ENCODE measurements at regions not wholly inside any gene's neighbourhood (a gene's known extent, or its start where the extent isn't known, plus 50 kb on each side); places are given as distances from the start of the nearest gene placed in this dataset.

GRCh38 chr12:126040307-126040706 lies 975.1 kb downstream of the AACS start:
- Histone ChIP-seq H4K5ac (ENCODE audit: insufficient read length, low read depth, low read length) (no peak overlapping the region), H3K27me3 (replicated peaks in 1 of 4; ENCODE audit: control insufficient read depth in 3 of 4, extremely low read depth in 1 of 4, insufficient read depth in 3 of 4, low read length in 3 of 4) (no peaks in the 10 kb centered on the region), H3K23me2 (ENCODE audit: low read depth, low read length) (no peaks in the 10 kb centered on the region), H3K9me3 (ENCODE audit: insufficient read depth in 2 of 2, low read depth in 1 of 2, low read length in 1 of 2) (peaks cover 0 to 3% of the 10 kb centered on the region in 2 experiments; a peak in 1 of 4 replicates), H3K27ac (ENCODE audit: low read depth, low read length) (no peak overlapping the region), H2BK20ac (ENCODE audit: low read length) (no peak overlapping the region), H2BK5ac (ENCODE audit: low read depth, low read length) (no peak overlapping the region), H2BK15ac (ENCODE audit: low read length) (no peak overlapping the region), H2AFZ (ENCODE audit: low read length) (no peak overlapping the region), H3K79me1 (ENCODE audit: low read depth, low read length) (no peaks in the 10 kb centered on the region), H4K8ac (ENCODE audit: extremely low read depth, insufficient read depth, low read length) (no peak overlapping the region; the same call in 1 of the 2 replicates), H3K4ac (replicated peaks; ENCODE audit: insufficient read length, low read depth, low read length) (no peak overlapping the region), H3K23ac (ENCODE audit: insufficient read length) (no peak overlapping the region), H4K91ac (replicated peaks; ENCODE audit: insufficient read length, low read length) (no peak overlapping the region), H2BK120ac (replicated peaks; ENCODE audit: low read depth, low read length) (no peak overlapping the region), H3K4me2 (ENCODE audit: insufficient read depth in 1 of 2, low read depth in 2 of 2, low read length in 2 of 2) (no peak overlapping the region), H3K9ac (replicated peaks in 1 of 4; ENCODE audit: extremely low read depth in 1 of 4, low read depth in 3 of 4, low read length in 3 of 4) (no peak overlapping the region), H3K56ac (replicated peaks; ENCODE audit: insufficient read length, low read depth, low read length) (no peak overlapping the region), H3K4me1 (replicated peaks in 1 of 4; ENCODE audit: control insufficient read depth in 3 of 4, insufficient read depth in 4 of 4, low read length in 3 of 4) (no peaks in the 10 kb centered on the region), H3K36me3 (ENCODE audit: control insufficient read depth in 2 of 4, insufficient read depth in 4 of 4, low read length in 3 of 4) (no peaks in the 10 kb centered on the region), H2BK12ac (ENCODE audit: low read depth, low read length) (no peak overlapping the region), H3K14ac (ENCODE audit: insufficient read length) (no peak overlapping the region), H3K18ac (ENCODE audit: extremely low read depth, low read length) (no peak overlapping the region), H3K79me2 (ENCODE audit: control insufficient read depth in 1 of 2, insufficient read depth in 2 of 2, low read length in 2 of 2) (no peaks in the 10 kb centered on the region), H3K4me3 (ENCODE audit: extremely low read depth in 1 of 4, insufficient read depth in 2 of 4, low read depth in 3 of 4, low read length in 4 of 4) (no peak overlapping the region), H4K20me1 (replicated peaks in 1 of 2; ENCODE audit: control insufficient read depth in 1 of 2, insufficient read depth in 2 of 2, low read length in 2 of 2) (no peaks in the 10 kb centered on the region), H2AK5ac (ENCODE audit: low read depth, low read length) (no peak overlapping the region)
- no peak for FAIRE-seq
- DNase-seq (ENCODE audit: low read depth in 1 of 2, low spot score in 2 of 2) = no peak
- ChIA-PET POLR2A (ENCODE audit: partially characterized antibody) (no interaction called here), CTCF (ENCODE audit: partially characterized antibody) (no interaction called here)
- WGBS, 2 experiments (ENCODE audit: extremely low coverage in 1 of 2, insufficient coverage in 1 of 2, insufficient read length in 1 of 2, insufficient replicate concordance in 2 of 2, low coverage in 1 of 2, low lambda C conversion rate in 2 of 2, missing lambda C conversion rate in 1 of 2) = 90% methylated on average over 5 of the region's 5 CpGs; no CpG with 5 or more reads in 1 of the 2 experiments
- TF ChIP-seq BACH1 (IDR thresholded peaks at IDR 0.05; ENCODE audit: low read length) (no peak), NANOG (IDR thresholded peaks at IDR 0.05; ENCODE audit: insufficient read depth, low read depth, low read length, poor library complexity, severe bottlenecking) (no peak), ASH2L (IDR thresholded peaks at IDR 0.05; ENCODE audit: low read length) (no peak), POLR2AphosphoS5 (IDR thresholded peaks at IDR 0.05; ENCODE audit: low read depth, low read length) (no peak), NRF1 (IDR thresholded peaks at IDR 0.05; ENCODE audit: low read depth, low read length) (no peak), FOSL1 (IDR thresholded peaks at IDR 0.05; ENCODE audit: insufficient read depth, low read depth, low read length) (no peak), CBX5 (IDR thresholded peaks at IDR 0.05; ENCODE audit: low read depth, low read length) (no peak), SIRT6 (IDR thresholded peaks at IDR 0.05; ENCODE audit: low read length) (no peak), EZH2 (IDR thresholded peaks at IDR 0.05; ENCODE audit: low read depth, low read length, severe bottlenecking) (no peak), GABPA (IDR thresholded peaks at IDR 0.05; ENCODE audit: borderline replicate concordance, insufficient read depth, low read length) (no peak), TCF12 (IDR thresholded peaks at IDR 0.05; ENCODE audit: low read depth, low read length) (no peak), KDM4A (IDR thresholded peaks at IDR 0.05; ENCODE audit: low read depth, low read length, severe bottlenecking) (no peak), TAF1 (IDR thresholded peaks at IDR 0.05; ENCODE audit: low read depth, low read length) (no peak)
- TF ChIP-seq, protein P1, sequence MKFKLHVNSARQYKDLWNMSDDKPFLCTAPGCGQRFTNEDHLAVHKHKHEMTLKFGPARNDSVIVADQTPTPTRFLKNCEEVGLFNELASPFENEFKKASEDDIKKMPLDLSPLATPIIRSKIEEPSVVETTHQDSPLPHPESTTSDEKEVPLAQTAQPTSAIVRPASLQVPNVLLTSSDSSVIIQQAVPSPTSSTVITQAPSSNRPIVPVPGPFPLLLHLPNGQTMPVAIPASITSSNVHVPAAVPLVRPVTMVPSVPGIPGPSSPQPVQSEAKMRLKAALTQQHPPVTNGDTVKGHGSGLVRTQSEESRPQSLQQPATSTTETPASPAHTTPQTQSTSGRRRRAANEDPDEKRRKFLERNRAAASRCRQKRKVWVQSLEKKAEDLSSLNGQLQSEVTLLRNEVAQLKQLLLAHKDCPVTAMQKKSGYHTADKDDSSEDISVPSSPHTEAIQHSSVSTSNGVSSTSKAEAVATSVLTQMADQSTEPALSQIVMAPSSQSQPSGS (IDR thresholded peaks at IDR 0.05; ENCODE audit: low read length) = no peak
